ENCODE measurements at regions not wholly inside any gene's neighbourhood (a gene's known extent, or its start where the extent isn't known, plus 50 kb on each side); places are given as distances from the start of the nearest gene placed in this dataset.

DNA sequence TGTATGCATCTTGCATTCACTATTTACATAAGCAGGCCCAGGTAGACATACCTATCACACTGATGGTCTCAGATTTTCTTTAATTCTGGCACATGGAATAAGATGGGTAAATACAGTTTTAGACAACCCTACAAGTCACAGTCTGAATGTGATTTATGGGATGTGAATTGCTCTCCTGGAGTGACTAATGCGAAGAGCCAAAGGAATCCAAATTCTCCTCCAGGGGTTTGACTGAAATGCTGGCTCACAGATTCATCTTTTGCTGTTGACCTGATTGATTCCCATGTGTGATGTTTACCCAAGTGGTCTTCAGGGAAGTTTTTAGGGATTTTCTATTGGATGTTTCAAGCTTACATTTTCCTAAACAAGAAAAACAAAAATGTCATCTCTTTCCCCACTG lies 277.9 kb upstream of the MON1B start:
- no peak for DNase-seq

DNA sequence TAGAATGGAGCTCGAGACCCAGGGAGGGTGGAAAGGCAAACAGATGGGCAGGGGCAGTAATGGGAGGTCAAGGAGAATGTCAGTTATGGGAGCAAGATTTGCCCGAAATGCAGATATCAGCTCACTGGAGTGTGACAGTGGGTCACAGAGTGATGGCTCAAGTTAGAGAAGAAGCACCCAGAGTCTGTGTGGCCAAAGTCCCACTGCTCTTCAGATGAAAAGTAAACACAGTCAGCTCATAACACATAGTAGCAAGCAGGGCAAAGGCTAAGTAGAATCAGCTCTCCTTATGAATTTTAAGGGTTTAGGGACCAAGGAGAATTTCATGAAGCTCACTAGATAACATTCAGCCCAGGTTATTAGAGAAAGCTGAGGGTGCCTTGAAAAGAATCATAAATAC lies 264.9 kb upstream of the MON1B start:
- no peak for DNase-seq

DNA sequence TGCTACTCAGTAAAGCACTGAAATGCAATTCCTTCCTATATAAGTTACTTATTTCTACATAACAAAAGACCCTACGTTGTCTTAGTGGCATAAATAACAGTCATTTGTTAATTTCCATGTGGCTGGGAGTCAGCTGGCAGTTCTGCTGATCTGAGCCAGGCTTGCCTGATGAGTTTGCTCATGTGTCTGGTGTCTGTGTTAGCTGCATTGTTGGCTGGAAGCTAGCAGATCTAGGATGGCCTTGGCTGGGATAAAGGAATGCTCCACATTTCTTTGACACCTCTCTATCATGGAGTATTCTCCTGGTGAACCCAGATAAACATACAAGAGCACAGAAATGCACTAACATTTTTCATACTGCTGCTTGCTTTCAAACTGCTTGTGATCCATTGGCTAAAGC lies 264.4 kb upstream of the MON1B start:
- no peak for DNase-seq

DNA sequence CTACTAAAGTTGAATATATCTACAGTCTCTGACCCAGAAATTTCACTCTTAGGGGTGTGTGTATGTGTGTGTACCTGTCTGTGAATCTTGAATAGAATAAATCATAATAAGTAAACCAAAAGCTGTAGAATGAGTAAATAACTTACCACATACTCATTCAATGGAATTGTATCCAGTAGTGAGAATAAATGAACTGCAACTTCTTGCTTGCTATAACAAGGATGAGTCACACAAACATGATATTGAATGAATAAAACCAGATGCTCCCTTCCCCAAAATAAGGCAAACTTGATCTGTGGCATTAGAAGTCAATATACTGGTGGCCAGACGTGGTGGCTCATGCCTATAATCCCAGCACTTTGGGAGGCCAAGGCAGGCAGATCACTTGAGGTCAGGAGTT lies 259.8 kb upstream of the MON1B start:
- no peak for DNase-seq

DNA sequence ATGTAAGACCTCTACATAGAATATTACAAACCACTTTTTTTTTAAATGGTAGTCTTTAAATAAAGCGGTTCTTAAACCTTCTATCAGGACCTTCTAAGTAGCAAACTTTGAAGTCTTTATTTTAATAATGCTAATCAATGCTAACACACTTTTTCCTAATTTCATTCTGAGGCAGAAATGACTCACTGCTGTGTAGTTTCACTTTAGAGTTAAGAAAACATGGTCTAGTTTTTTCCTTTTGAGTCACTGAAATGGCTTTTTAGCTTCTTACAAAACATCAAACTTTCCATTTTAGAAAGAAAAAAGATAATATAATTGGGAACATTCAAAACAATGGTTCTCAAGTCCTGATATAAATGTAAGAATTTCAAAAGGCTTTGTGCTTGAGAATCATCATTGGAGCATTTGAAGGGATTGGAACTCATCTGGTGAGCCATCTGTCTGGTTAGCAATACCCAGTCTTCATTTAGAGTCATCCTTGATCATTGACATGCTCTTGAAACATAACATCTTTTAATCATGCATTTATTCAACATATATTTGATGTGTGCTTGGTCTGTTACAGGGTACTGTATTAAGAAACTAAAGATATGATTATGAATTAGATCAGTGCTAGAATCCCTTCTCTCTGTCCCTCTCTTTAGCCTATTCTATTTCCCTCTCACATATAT lies 258.3 kb upstream of the MON1B start:
- no peak for DNase-seq

DNA sequence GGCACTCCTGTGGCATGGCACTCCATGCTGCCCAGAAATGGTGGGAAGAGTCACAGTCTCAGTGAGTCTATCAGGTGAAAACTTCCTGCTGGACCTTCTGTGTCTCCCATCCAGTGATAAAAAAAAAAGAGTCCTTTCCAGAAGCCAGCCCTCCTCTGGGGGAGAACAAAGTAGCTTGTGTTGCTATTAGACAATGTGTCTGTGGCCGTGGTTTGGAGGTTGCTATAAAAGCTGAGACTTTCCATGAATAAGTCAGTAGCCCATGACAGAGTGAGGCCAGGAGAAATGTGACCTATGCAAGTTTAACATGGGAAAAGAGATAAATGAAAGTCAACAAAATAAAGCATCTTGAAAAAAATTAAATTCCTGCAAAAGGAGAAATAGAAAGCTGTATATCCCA lies 250.7 kb upstream of the MON1B start:
- DNase-seq = no peak

DNA sequence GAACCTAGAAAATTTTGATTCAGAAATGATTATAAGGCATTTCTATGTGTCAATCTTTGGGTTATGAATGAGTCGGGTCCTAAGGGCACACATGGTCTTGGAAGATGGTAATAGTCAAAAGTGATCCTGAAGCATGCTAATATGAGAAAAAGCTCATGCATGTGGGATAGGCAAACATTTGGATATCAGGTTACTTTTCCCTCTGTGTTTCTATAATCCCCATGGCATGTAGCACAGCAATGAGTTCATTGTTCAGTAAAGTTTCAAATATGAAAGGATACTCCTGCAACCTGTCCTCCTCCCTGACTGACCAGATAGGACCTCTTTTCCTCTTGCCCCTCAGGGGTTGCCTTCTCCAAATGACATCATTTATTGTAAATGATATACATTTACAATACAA lies 249.9 kb upstream of the MON1B start:
- DNase-seq = no peak

DNA sequence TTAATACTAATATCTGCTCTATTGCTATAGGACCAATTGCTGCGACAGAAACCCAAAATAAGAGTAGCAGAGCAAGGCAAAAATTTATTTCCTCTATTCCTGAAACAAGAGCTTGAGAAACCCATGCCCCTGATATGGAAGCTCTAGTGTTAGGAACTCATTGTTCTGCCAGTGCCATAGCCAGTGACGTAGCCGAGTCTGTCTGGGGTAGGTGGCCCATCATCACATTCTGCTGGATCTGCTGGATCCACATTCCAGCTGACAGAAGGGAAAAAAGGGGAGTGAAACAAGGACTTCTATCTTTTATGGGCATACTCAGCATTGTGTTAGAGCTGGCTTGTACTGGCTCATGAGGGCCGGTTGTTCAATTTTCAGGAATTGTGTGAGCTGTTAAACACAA lies 248.9 kb upstream of the MON1B start:
- no peak for DNase-seq

DNA sequence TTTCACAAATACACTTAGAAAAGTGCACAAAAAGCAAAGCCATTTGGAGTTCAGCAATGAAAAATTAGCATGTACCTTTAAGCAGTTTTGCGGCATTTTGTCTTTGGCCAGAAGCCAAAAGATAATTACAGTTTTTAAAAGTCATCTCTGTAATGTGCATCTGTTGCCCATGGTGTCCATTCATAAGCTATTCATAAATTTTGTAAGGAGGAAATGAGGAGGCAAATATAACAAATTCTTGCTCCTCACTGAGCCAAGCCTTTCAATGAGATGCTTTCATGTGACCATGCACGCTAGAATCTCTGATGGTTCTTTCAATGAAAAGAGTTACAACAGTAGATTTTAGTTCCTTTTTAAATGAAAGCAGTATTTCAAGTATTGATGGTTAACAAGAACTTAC lies 247.1 kb upstream of the MON1B start:
- DNase-seq = no peak

DNA sequence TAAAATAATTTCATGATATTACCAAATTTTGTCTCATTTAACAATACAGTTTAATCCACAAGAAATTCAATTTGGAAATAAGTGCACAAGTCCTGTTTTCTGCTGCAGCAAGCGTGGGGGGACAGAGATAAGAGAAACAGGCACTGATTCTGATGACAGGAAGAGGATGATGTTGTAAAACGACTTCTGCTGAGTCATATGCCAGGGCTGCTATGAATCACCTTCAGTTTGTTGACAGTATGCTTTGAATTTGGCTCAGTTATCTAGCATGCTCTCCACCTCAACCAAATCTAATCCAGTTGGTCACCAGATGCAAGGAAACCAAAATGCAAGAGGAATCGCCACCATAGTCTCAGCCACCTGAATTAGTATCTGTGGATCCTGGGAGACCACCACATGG lies 244.1 kb upstream of the MON1B start:
- DNase-seq = no peak

DNA sequence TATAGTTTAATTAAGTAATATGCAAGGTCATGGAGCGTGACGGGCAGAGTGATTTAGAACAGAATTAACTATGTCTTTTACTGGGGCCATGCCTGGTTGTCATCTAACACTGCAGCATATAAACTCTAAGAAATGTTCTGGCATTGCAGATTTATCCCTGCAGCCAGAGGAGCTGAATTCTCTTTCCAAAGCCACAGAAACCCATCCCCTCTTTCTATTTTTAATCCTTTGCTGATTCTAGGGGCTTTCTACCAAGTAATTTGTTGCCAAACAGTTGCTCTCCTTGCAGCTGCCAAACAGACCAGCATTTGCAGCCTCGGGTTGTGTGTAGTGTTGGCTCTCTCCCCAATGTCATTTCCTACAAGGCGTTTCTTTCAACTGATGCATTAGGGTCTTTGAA lies 243.2 kb upstream of the MON1B start:
- no peak for DNase-seq

DNA sequence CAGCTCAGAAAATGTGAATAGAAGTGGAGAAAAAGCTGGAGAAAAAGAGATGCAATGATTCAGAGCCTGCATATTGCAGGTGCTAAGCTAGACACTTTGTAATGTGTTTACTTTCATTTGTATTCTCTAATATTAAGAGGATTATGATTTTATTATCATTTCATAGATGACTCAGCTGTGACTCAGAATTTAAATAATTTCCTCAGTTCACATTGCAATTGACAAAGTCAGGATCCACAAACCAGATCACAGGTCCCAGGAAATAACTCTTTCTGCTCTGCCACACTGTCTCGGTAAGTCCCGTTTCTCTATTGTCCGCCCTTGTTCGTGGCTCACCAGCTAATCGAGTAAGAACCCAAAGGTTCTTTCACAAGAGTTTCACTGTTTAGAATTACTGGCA lies 235.4 kb upstream of the MON1B start:
- DNase-seq = no peak

DNA sequence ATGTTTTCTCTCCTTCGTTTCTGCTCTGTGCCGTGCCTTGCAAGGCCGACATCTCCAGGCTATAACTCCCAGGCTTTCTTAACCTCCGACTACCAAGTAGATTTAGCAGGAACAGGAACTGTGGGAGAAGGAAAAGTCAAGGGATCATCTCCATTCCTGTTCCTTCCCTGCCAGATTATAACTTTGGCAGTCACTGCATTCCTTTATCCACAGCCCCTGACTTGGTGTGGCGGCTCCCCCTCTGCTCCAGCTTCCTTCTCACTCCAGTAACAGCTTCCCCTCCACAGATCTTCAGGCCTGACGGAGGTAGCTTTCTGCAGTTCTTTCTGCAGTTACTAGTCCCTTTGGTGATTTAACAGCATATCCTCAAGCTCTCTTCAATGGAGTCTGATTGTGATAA lies 234.6 kb upstream of the MON1B start:
- DNase-seq = peak; percentile 5

DNA sequence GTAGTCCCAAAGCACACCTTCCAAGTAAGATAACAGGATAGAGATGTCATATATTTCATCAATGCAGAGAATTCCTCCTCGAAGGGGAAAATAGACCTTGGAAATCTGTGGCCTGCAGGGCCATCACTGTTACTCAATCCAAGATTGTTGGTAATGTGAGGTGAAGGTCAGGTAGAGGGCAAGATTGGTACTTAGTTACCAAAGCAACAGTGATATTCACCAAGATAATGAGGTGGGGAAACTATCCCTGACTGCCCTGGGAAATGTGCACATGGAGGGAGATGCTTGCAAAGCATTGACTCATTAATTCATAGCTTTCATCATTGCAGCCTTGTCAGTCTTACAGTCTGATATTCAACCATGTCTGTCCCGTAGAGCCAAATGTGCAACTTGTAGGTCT lies 234.1 kb upstream of the MON1B start:
- no peak for DNase-seq

DNA sequence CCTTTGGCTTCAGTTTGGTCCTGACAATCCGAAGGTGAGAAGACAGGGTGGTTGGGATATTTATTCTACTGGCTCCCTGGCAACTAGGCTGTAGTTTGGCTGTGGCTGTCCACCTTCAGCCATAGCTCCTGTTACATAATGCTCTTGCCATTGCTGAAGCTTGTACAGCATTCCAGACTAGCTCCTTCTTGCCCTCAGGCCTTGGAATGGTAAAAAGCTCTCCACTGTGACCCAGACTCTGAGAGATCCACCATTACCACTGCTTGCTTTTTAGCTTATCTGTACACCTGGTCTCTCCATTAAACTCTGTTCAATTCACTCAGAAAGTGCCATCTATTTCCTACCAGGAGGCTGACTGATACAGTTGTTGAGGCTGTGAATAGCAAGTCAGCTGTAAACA lies 231.8 kb upstream of the MON1B start:
- no peak for DNase-seq

DNA sequence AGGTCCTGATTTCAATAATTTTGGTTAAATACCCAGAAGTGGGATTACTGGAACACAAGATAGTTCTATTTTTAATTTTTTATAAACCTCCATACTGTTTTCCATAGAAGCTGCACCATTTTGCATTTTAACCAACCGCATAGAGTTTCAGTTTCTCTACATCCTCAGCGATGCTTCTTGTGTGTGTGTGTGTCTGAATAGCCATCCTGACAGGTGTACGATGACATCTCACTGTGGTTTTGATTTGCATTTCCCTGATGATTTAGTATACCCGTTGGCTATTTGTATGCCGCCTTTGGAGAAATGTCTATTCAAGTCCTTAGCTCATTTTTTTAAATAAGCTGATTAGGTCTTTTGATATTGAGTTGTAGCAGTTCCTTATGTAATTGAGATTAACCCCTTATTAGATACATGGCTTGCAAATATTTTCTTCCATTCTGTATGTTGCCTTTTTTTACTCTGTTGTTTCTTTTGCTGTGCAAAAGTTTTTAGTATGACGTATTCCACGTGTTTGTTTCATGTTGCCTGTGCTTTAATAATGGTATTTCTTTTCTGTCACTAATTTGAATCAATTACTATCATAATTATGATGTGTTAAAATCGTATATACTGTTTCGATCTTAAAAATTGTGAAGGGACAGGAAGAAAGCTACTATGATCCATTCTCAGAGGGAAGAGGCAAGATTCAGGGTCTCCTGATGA lies 227.2 kb upstream of the MON1B start:
- DNase-seq = no peak

DNA sequence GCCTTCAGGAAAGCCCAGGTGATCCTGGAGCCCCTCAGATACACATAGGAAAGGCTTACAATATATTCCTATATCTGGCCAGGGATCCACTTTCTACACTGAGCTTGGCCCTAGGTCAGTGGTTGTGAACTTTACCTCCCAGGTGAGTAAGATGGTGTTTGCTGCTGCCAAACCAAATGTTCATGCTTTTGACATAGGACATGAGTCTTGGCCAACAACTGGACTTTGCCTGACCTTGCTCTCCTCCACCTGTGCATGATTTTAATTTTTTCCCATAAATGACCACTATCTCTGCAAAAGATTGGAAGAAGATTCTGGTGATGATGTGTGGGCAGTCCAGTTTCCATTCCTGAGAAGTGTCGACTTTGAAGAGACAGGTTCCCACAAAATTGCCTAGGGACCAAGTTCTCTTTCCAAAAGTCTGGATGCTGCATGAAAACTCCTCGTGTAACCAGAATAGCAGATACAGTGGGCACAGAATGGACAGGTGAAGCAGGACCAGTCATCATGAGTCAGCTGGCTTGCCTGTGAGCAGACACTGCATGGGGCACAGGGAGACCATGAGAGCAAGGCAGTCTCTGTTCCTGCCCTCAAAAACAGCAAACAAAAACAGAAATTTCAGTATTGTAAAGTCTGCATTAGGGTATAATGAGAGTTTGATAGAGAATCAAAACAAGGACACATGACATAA lies 226.4 kb upstream of the MON1B start:
- no peak for DNase-seq

DNA sequence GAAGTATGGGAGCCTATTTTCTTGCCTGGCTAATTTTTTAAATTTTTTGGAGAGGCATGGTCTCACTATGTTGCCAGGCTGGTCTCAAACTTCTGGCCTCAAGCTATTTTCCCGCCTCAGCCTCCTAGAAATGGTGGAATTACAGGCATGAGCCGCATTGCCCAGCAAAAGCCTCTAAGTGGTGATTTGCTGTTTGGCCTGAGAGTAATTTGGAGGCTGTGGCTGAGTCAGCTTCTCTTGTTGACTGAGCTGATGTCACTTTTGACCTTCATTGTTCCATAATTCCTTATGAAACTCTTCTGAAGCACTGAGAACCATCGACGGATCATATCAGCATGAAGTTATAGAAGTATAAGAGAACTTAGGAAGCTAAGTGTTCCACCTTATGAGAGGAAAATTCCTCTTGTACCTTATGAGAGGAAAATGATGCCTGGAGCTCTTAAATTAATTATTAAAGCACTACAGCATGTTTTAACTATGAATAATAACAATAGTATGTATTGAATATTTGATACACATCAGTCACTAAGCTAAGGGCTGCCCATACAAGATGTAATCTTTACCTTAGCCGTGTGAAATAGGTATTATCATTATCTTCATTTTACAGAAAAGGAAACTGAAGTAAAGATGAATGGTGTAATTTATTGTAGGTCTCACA lies 220.8 kb upstream of the MON1B start:
- DNase-seq = no peak

DNA sequence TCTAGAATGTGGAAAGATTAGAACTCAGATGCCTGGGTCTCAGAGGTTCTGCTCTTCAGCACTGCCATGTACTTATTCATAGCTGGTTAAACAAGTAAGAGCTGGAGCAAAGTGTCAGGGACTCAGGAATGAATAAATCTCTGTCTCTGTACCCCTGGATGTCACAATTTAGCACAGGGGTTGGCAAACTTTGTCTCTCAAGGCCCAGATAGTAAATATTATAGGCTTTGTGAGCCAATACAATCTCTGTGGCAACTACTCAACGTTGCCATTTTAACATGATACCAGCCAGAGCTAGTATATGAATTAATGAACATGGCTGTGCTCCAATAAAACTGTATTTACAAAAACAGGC lies 220.3 kb upstream of the MON1B start:
- no peak for DNase-seq

DNA sequence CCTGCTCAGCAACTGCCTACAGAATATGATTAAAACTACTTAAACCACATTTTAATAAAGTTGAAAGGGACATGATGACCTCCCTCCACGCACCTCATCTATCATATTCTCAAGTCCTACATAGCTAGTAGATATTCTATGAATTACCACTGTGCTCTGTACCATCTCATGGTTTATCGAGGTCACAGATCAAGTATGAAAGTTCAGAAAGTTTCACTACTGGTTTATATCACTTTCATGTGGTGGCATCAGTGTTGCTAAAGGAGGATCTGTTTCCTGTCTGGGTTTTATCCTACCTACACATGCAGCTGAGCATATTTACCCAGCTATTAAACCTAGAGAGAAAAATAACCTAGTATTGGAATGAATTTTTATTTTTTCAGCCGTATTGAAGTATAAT lies 214.9 kb upstream of the MON1B start:
- DNase-seq = no peak

DNA sequence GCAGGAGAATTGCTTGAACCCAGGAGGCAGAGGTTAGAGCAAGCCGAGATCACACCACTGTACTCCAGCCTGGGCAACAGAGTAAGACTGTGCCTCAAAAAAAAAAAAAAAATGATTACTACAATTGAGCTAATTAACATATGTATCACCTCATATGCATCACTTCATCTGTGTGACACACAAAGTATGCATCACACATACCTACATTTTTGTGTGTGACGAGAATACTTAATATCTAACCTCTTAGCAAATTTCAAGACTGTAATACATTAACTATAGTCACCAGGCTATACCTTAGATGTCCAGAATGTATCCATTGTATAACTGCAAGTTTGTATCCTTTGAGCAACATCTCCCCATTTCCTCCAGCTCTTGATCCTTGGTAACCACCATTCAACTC lies 214.2 kb upstream of the MON1B start:
- no peak for DNase-seq

DNA sequence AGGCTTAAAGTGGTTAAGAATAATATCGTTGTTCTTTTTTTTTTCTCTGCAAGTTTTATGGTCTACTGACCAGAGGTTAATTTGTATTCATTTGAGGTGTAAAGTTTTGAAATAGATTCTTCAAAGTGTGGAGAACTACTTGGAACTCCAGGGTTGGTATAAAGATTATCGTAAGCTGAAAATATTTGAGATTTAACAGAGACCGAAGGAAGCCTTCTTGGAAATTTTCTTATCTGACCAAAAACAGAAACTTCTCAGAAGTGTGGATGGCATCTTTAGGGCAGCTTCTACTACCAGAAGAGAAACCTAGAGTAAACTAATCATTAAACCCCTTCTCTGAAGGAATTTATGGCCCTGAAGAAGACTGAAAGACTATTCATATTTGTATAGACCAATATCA lies 206.8 kb upstream of the MON1B start:
- no peak for DNase-seq

DNA sequence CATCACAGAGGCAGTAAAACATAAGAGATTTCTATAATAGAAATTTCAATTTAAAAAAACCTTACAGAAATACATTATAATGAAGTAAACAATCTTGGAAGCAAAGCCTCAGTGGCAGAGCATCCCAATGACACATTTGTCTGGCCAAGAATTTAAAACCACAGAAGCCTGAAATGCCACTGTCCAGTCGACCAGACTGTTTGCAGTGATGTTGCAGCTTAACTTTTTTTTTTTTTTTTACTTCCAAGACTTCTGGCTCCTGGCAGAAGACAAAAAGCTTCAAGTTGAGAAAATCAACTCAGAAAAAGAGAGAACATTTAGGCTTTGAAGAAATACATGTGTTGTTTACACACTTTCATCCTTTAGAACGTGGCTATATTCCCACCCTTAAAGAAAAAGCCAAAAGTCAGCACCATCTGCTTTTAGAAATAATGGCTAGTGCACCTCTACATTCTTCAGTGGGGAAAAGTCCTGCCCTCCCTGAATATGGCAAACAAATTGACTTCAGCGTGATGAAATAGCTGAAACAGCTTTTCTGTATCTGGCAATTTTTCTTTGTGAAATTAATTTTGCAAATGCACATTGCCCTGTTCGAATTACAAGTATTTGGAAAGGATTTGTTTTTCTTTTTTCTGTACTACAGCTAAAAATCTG lies 205.5 kb upstream of the MON1B start:
- no peak for DNase-seq

DNA sequence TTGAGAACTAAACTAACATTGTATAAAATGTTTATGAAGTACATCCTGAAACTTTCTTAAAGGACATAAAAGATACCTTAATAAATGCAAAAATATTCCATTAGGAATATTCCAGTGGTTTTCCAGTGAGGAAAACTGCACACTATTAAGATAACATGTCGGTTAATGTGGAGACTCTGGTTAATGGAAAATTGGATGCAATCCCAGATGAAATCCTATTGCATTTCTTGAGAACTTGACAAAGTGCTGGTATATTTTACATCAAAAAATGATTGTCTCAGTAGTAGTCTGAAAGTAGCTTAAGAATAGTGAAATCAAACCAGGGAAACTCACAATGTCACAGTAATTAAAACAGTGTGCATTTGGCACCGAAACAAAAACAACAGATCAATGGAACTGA lies 202.5 kb upstream of the MON1B start:
- no peak for DNase-seq

Measured in retina (tissue), 1 donor.